SU-DHL-6 (cell line): ENCODE measurements at regions not wholly inside any gene's neighbourhood (a gene's known extent, or its start where the extent isn't known, plus 50 kb on each side); places are given as distances from the start of the nearest gene placed in this dataset.

Source experiments
- H2AFZ ChIP-seq: fragments of 200-600 bp; sonication (generic); 2 replicates; pipeline ENCODE4 v1.6.1; 2014; ENCODE audit warnings: low read depth, mild to moderate bottlenecking, moderate library complexity, mixed read lengths, antibody characterized with exemption, low read length; ENCODE audit not compliant: severe bottlenecking
- H3F3A ChIP-seq: fragments of 200-600 bp; shearing (Covaris generic); 2 replicates; pipeline ENCODE4 v1.6.0; 2016; ENCODE audit warnings: antibody characterized with exemption, mild to moderate bottlenecking; ENCODE audit not compliant: insufficient read depth
- H3K27ac ChIP-seq: fragments of 200-600 bp; sonication (generic); 2 replicates; pipeline ENCODE4 v1.5.1; 2016; ENCODE audit warnings: low read depth, mild to moderate bottlenecking, low read length, moderate library complexity, mixed read lengths
- H3K27me3 ChIP-seq: fragments of 200-600 bp; sonication (generic), shearing (Covaris generic); 2 replicates; pipeline ENCODE4 v1.6.0; 2014; ENCODE audit warnings: mild to moderate bottlenecking, low read length
- H3K36me3 ChIP-seq: fragments of 200-600 bp; sonication (generic); 2 replicates; pipeline ENCODE4 v1.6.1; 2014; ENCODE audit warnings: mild to moderate bottlenecking, low read length, mixed read lengths
- H3K4me2 ChIP-seq: fragments of 300-600, 200-600 bp; shearing (Covaris generic), sonication (generic); 2 replicates; pipeline ENCODE4 v1.6.0; 2014; ENCODE audit warnings: low read length, low read depth, mild to moderate bottlenecking; ENCODE audit not compliant: poor library complexity, severe bottlenecking
- H3K4me3 ChIP-seq: fragments of 200-600 bp; sonication (generic); 2 replicates; pipeline ENCODE4 v1.5.1; 2014; ENCODE audit warnings: antibody characterized with exemption, low read length, mild to moderate bottlenecking, mixed read lengths; ENCODE audit not compliant: insufficient read depth, poor library complexity, severe bottlenecking
- H3K79me2 ChIP-seq: fragments of 200-600 bp; sonication (generic); 2 replicates; pipeline ENCODE4 v1.6.1; 2014; ENCODE audit warnings: mild to moderate bottlenecking, low read length, moderate library complexity; ENCODE audit not compliant: insufficient read depth
- H3K9ac ChIP-seq: fragments of 200-600 bp; sonication (generic); 2 replicates; pipeline ENCODE4 v1.7.0; 2014; ENCODE audit warnings: mild to moderate bottlenecking, low read length
- H3K9me2 ChIP-seq: fragments of 200-600 bp; sonication (generic); replicated peaks from 2 replicates; pipeline ENCODE4 v1.6.1; 2014; ENCODE audit warnings: low read length; ENCODE audit not compliant: insufficient read depth
- H3K9me3 ChIP-seq: fragments of 200-600 bp; sonication (generic); 2 replicates; pipeline ENCODE4 v1.6.1; 2014; ENCODE audit warnings: low read length, mixed read lengths; ENCODE audit not compliant: insufficient read depth
- H4K20me1 ChIP-seq: fragments of 200-600 bp; sonication (generic); 2 replicates; pipeline ENCODE4 v1.6.1; 2014; ENCODE audit warnings: low read depth, mild to moderate bottlenecking, antibody characterized with exemption, low read length, moderate library complexity, mixed read lengths
- CTCF ChIP-seq: fragments of 200-600 bp; sonication (generic); IDR thresholded peaks from one replicate; pipeline ENCODE4 v1.5.1; 2017; ENCODE audit warnings: antibody characterized with exemption, mild to moderate bottlenecking, low read length, moderate library complexity; ENCODE audit not compliant: insufficient read depth, poor library complexity, severe bottlenecking
- EZH2phosphoT487 ChIP-seq: fragments of 200-600 bp; sonication (generic), shearing (Covaris generic); conservative IDR thresholded peaks from 2 replicates; pipeline ENCODE4 v1.6.1; 2018; ENCODE audit warnings: mild to moderate bottlenecking, antibody characterized with exemption, low read length, moderate library complexity, mixed read lengths

GRCh38 chr15:62934236-62934971, 108.1 kb upstream of the TPM1 start:
- H3K27ac ChIP-seq = no peak overlapping the region
- no peaks in the 10 kb centered on the region for H3F3A ChIP-seq
- H3K9me2 ChIP-seq = no peaks in the 10 kb centered on the region
- no peak overlapping the region for H3K9ac ChIP-seq
- TF ChIP-seq CTCF (no peak), EZH2phosphoT487 (no peak)
- no peak overlapping the region for H2AFZ ChIP-seq
- H3K4me2 ChIP-seq = no peak overlapping the region
- H3K4me3 ChIP-seq = no peak overlapping the region
- no peaks in the 10 kb centered on the region for H3K79me2 ChIP-seq
- no peaks in the 10 kb centered on the region for H3K36me3 ChIP-seq
- H4K20me1 ChIP-seq = no peaks in the 10 kb centered on the region
- no peaks in the 10 kb centered on the region for H3K9me3 ChIP-seq
- no peaks in the 10 kb centered on the region for H3K27me3 ChIP-seq

- Histone ChIP-seq H3K4me2 (no peak overlapping the region), H3K36me3 (no peaks in the 10 kb centered on the region), H3K4me3 (no peak overlapping the region), H3K79me2 (no peaks in the 10 kb centered on the region), H4K20me1 (no peaks in the 10 kb centered on the region), H3K9ac (no peak overlapping the region), H3K27ac (no peak overlapping the region), H3K9me3 (no peaks in the 10 kb centered on the region), H2AFZ (no peak overlapping the region), H3K27me3 (no peaks in the 10 kb centered on the region), H3K9me2 (no peaks in the 10 kb centered on the region), H3F3A (no peaks in the 10 kb centered on the region)
- TF ChIP-seq EZH2phosphoT487 = no peak
- TF ChIP-seq CTCF = no peak
Observed at GRCh38 chr15:62935300-62936081, 107.1 kb upstream of the TPM1 start.

GRCh38 chr15:62938825-62939224, 103.7 kb upstream of the TPM1 start:
- Histone ChIP-seq H4K20me1 (no peaks in the 10 kb centered on the region), H3K4me2 (no peak overlapping the region)

More at GRCh38 chr15:62938825-62939224, 103.7 kb upstream of the TPM1 start:
- no peaks in the 10 kb centered on the region for H3F3A ChIP-seq
- H3K36me3 ChIP-seq = no peaks in the 10 kb centered on the region
- H3K27ac ChIP-seq = no peak overlapping the region
- no peaks in the 10 kb centered on the region for H3K79me2 ChIP-seq
- no peak overlapping the region for H2AFZ ChIP-seq
- H3K9me2 ChIP-seq = no peaks in the 10 kb centered on the region
- no peaks in the 10 kb centered on the region for H3K27me3 ChIP-seq
- no peak overlapping the region for H3K9ac ChIP-seq
- H3K9me3 ChIP-seq = no peaks in the 10 kb centered on the region
- no peak overlapping the region for H3K4me3 ChIP-seq
- TF ChIP-seq CTCF (no peak), EZH2phosphoT487 (no peak)
